IPS-18c (cell line): ENCODE measurements at regions not wholly inside any gene's neighbourhood (a gene's known extent, or its start where the extent isn't known, plus 50 kb on each side); places are given as distances from the start of the nearest gene placed in this dataset.
"Not testable (repeated sequence)": the region's sequence is repeated elsewhere in the genome, so short reads cannot be mapped to it uniquely, and the experiment has no call there.

Experiments
- H3K4me3 ChIP-seq: 2 replicates; pipeline ENCODE4 v1.7.0; 2013; ENCODE audit warnings: low read depth, mild to moderate bottlenecking, low read length, moderate library complexity; ENCODE audit not compliant: insufficient read depth
- H3K9me3 ChIP-seq: one replicate; pipeline ENCODE4 v1.6.1; 2013; ENCODE audit warnings: mild to moderate bottlenecking, low read length, moderate library complexity; ENCODE audit not compliant: control insufficient read depth, insufficient read depth

GRCh38 chr7:51376420-51377092 is 59.9 kb upstream of the COBL start:
- Histone ChIP-seq H3K4me3 (no peak overlapping the region), H3K9me3 (no peaks in the 10 kb centered on the region)

GRCh38 chr7:51374936-51375335 is 58.3 kb upstream of the COBL start:
- no peaks in the 10 kb centered on the region for H3K9me3 ChIP-seq

GRCh38 chr7:51373607-51374006 is 57.0 kb upstream of the COBL start:
- not testable (repeated sequence) for H3K9me3 ChIP-seq, H3K4me3 ChIP-seq

More at GRCh38 chr7:51374936-51375335, 58.3 kb upstream of the COBL start:
- H3K4me3 ChIP-seq = no peak overlapping the region

- H3K4me3 ChIP-seq = no peak overlapping the region
- H3K9me3 ChIP-seq = no peaks in the 10 kb centered on the region
These were observed 53.1 kb upstream of the COBL start for GRCh38 chr7:51369746-51370145.

GRCh38 chr7:51369228-51369627 is 52.6 kb upstream of the COBL start:
- not testable (repeated sequence) for H3K4me3 ChIP-seq, H3K9me3 ChIP-seq

- no peaks in the 10 kb centered on the region for H3K9me3 ChIP-seq
- H3K4me3 ChIP-seq = no peak overlapping the region
These were observed 51.7 kb upstream of the COBL start for GRCh38 chr7:51368334-51368733.

GRCh38 chr7:51367614-51367968 is 51.0 kb upstream of the COBL start:
- Histone ChIP-seq H3K9me3 (no peaks in the 10 kb centered on the region), H3K4me3 (no peak overlapping the region)

GRCh38 chr7:51366930-51367613 is 50.5 kb upstream of the COBL start:
- H3K9me3 ChIP-seq = no peaks in the 10 kb centered on the region
- no peak overlapping the region for H3K4me3 ChIP-seq
